ENCODE measurements at regions not wholly inside any gene's neighbourhood (a gene's known extent, or its start where the extent isn't known, plus 50 kb on each side); places are given as distances from the start of the nearest gene placed in this dataset.

DNA sequence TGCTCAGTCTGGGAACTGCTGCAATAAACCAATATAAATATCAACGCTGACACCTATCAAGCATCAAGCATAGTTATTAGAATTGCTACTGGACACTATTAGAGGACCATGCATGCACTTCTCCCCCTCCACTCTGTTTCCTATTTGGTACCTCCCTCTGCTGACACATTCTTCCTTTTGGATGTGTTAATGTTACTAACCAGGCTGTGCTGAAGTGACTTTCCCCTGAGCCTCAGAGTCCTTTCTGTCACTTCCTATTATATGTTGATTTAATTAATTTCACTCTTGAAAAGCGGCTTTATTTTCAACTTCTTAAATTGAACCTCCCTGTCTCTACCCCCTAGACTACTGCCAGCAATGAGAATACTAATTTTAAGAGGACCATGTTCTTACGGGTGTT lies 379.1 kb downstream of the MCTP2 start:
- Mint-ChIP-seq H3K4me3 (no peak overlapping the region), H3K36me3 (ENCODE audit: low read depth) (no peaks in the 10 kb centered on the region), H3K27ac (no peak overlapping the region), H3K4me1 (ENCODE audit: low read depth) (peaks cover 13% of the 10 kb centered on the region), H3K27me3 (peaks cover 53% of the 10 kb centered on the region), H3K9me3 (no peaks in the 10 kb centered on the region)
- ChIA-PET CTCF (no interaction called here), POLR2A (no interaction called here)
- no peak for TF ChIP-seq CTCF (IDR thresholded peaks at IDR 0.05)
- no peak for DNase-seq
- intact Hi-C loops (cut with micrococcal nuclease), result no loop called here
- ATAC-seq, result no peak

GRCh38 chr15:94611656-94612055 lies 380.3 kb downstream of the MCTP2 start:
- no peak overlapping the region for H3K27ac Mint-ChIP-seq
- H3K4me3 Mint-ChIP-seq, result no peak overlapping the region
- H3K36me3 Mint-ChIP-seq (ENCODE audit: low read depth), result no peaks in the 10 kb centered on the region
- intact Hi-C loops (cut with micrococcal nuclease), result no loop called here
- no peak for ATAC-seq
- no peak for TF ChIP-seq CTCF (IDR thresholded peaks at IDR 0.05)
- no peak for DNase-seq
- peaks cover 44% of the 10 kb centered on the region for H3K27me3 Mint-ChIP-seq
- CTCF ChIA-PET, result no interaction called here
- H3K4me1 Mint-ChIP-seq (ENCODE audit: low read depth), result peaks cover 13% of the 10 kb centered on the region
- POLR2A ChIA-PET, result no interaction called here
- H3K9me3 Mint-ChIP-seq, result no peaks in the 10 kb centered on the region

DNA sequence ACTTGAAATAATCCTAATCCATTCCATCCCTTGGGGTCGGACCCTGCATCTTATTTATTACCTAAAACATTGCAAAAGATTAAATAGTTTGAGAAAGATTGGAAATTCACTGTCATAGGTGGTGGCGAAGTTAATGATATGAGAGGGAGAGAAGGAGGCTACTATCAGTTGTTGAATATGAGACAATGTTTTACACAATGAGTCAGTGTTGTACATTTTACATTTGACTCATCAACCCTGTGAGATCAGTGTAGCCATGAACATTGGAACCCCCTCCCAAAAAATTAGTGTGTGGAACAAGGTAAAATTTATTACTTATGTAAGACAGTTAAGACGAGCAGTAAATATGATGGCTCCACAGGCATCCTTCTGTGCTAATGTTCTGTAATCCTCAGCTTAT lies 384.3 kb downstream of the MCTP2 start:
- Mint-ChIP-seq H3K27me3 (peaks cover 35% of the 10 kb centered on the region), H3K4me3 (no peak overlapping the region), H3K4me1 (ENCODE audit: low read depth) (no peaks in the 10 kb centered on the region), H3K9me3 (no peaks in the 10 kb centered on the region), H3K36me3 (ENCODE audit: low read depth) (no peaks in the 10 kb centered on the region), H3K27ac (no peak overlapping the region)
- ChIA-PET CTCF (no interaction called here), POLR2A (no interaction called here)
- no peak for TF ChIP-seq CTCF (IDR thresholded peaks at IDR 0.05)
- ATAC-seq (no peak), DNase-seq (no peak)
- intact Hi-C loops (cut with micrococcal nuclease), result no loop called here

- DNase-seq (no peak), ATAC-seq (no peak)
- H3K4me3 Mint-ChIP-seq, result no peak overlapping the region
- no peaks in the 10 kb centered on the region for H3K4me1 Mint-ChIP-seq (ENCODE audit: low read depth)
- TF ChIP-seq CTCF (IDR thresholded peaks at IDR 0.05), result no peak
- H3K9me3 Mint-ChIP-seq, result no peaks in the 10 kb centered on the region
- H3K36me3 Mint-ChIP-seq (ENCODE audit: low read depth), result no peaks in the 10 kb centered on the region
- POLR2A ChIA-PET, result no interaction called here
- H3K27me3 Mint-ChIP-seq, result peaks cover 11% of the 10 kb centered on the region
- no peak overlapping the region for H3K27ac Mint-ChIP-seq
- CTCF ChIA-PET, result interaction anchor here (1.2 kb wide), 1 partner anchor 38 kb away, joined by 3 read pairs; no protein-coding TSS in a partner anchor
- intact Hi-C loops (cut with micrococcal nuclease), result no loop called here
These were observed 389.3 kb downstream of the MCTP2 start for GRCh38 chr15:94620632-94621031.

DNA sequence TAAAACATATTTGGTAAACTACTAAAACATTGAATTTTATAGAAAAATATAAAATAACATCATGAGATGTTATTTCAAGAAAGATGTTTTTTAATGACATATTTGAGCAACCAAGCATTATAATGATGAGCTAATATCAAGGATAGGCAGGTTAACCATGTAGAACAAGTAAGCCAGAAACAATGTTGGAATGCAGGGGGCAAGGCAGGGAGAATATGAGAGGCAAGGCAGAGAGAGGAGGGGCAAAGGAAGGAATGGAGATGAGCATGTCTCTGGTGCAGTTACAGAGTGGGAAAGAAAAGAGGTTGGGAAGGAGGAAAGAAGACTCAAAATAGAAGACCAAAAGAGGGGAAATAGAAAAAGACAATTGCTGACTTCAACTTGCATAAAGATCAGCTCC lies 390.4 kb downstream of the MCTP2 start:
- no peak overlapping the region for H3K27ac Mint-ChIP-seq
- no peak for TF ChIP-seq CTCF (IDR thresholded peaks at IDR 0.05)
- H3K27me3 Mint-ChIP-seq, result peaks cover 11% of the 10 kb centered on the region
- H3K4me3 Mint-ChIP-seq, result no peak overlapping the region
- no peaks in the 10 kb centered on the region for H3K4me1 Mint-ChIP-seq (ENCODE audit: low read depth)
- ChIA-PET CTCF (interaction anchor here (0.7 to 0.9 kb wide), 2 partner anchors 17 to 97 kb away, joined by 3 read pairs; no protein-coding TSS in a partner anchor), POLR2A (no interaction called here)
- no peak for ATAC-seq
- intact Hi-C loops (cut with micrococcal nuclease), result no loop called here
- no peak for DNase-seq
- H3K36me3 Mint-ChIP-seq (ENCODE audit: low read depth), result no peaks in the 10 kb centered on the region
- H3K9me3 Mint-ChIP-seq, result no peaks in the 10 kb centered on the region

Data from activated CD8-positive, alpha-beta T cell treated with anti-CD3 and anti-CD28 coated beads for 36 hours (primary cell).